ENCODE measurements at regions not wholly inside any gene's neighbourhood (a gene's known extent, or its start where the extent isn't known, plus 50 kb on each side); places are given as distances from the start of the nearest gene placed in this dataset.

DNA sequence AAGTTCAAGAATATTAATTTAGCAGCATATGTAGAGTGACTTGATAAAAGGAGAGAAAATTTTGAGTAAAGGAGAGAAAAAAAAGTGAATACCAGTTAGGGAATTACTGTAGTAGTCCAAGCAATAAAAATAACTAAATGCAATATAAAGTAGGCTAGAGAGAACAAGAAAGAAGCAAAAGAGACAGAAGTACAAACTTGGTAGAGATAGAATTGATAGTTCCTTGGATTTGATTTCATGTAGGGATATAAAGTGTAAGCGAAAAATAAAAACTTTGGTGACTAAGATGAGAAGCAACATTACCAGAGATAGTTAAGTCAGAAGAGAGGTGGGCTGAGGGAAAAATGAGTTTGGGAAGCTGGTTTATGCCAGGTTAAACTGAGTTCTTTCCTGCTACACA, 252.4 kb downstream of the SEC23A start:
- WGBS, 2 donors (ENCODE audit: low coverage in 1 of 2), result 95 to 100% methylated on average over 1 of the region's 1 CpG
- ATAC-seq, result no peak
- TF ChIP-seq CTCF (IDR thresholded peaks at IDR 0.05) (no peak), POLR2A (IDR thresholded peaks at IDR 0.05) (no peak), POLR2AphosphoS5 (IDR thresholded peaks at IDR 0.05) (no peak)

GRCh38 chr14:38848243-38848935, 254.6 kb downstream of the SEC23A start:
- H3K4me3 ChIP-seq, result no peak overlapping the region
- WGBS, 2 donors (ENCODE audit: low coverage in 1 of 2), result 34 to 47% methylated on average over 2 of the region's 2 CpGs
- no peaks in the 10 kb centered on the region for H3K27me3 ChIP-seq
- H3K4me1 ChIP-seq, result no peaks in the 10 kb centered on the region
- no peaks in the 10 kb centered on the region for H3K36me3 ChIP-seq
- H3K27ac ChIP-seq, result no peak overlapping the region
- no peaks in the 10 kb centered on the region for H3K9me3 ChIP-seq
- TF ChIP-seq POLR2A (IDR thresholded peaks at IDR 0.05) (no peak), CTCF (IDR thresholded peaks at IDR 0.05) (no peak), POLR2AphosphoS5 (IDR thresholded peaks at IDR 0.05) (no peak), EP300 (IDR thresholded peaks at IDR 0.05) (no peak)
- no peak for ATAC-seq

More for the DNA sequence above, 252.4 kb downstream of the SEC23A start:
- no peaks in the 10 kb centered on the region for H3K9me3 ChIP-seq
- H3K36me3 ChIP-seq, result no peaks in the 10 kb centered on the region
- H3K27ac ChIP-seq, result no peak overlapping the region
- no peak overlapping the region for H3K4me3 ChIP-seq
- H3K27me3 ChIP-seq, result no peaks in the 10 kb centered on the region
- no peaks in the 10 kb centered on the region for H3K4me1 ChIP-seq

DNA sequence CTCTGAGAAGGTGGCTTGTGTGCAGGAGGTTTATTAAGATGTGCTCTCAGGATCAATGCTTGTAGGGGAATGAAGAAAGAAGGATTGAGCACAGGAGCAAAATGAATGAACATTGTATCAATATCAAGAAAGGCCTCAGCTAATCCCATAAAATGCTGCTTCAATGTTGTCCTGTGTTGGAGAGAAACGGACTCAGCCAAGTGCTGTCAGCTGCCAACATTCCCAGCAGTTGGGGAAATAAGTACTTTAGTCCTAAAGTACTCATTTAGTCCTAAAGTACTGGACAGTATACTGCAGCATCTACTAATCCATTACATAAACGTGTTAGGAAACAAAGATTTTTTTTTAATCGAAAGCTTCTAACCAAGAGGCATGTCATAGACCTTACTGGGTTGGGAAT, 255.9 kb downstream of the SEC23A start:
- 48 to 59% methylated on average over 3 of the region's 3 CpGs for WGBS, 2 donors (ENCODE audit: low coverage in 1 of 2)
- H3K27ac ChIP-seq, result no peak overlapping the region
- no peaks in the 10 kb centered on the region for H3K9me3 ChIP-seq
- no peaks in the 10 kb centered on the region for H3K27me3 ChIP-seq
- H3K4me3 ChIP-seq, result no peak overlapping the region
- no peak for ATAC-seq
- H3K36me3 ChIP-seq, result no peaks in the 10 kb centered on the region
- H3K4me1 ChIP-seq, result no peaks in the 10 kb centered on the region
- TF ChIP-seq POLR2A (IDR thresholded peaks at IDR 0.05) (no peak), EP300 (IDR thresholded peaks at IDR 0.05) (no peak), POLR2AphosphoS5 (IDR thresholded peaks at IDR 0.05) (no peak), CTCF (IDR thresholded peaks at IDR 0.05) (no peak)

DNA sequence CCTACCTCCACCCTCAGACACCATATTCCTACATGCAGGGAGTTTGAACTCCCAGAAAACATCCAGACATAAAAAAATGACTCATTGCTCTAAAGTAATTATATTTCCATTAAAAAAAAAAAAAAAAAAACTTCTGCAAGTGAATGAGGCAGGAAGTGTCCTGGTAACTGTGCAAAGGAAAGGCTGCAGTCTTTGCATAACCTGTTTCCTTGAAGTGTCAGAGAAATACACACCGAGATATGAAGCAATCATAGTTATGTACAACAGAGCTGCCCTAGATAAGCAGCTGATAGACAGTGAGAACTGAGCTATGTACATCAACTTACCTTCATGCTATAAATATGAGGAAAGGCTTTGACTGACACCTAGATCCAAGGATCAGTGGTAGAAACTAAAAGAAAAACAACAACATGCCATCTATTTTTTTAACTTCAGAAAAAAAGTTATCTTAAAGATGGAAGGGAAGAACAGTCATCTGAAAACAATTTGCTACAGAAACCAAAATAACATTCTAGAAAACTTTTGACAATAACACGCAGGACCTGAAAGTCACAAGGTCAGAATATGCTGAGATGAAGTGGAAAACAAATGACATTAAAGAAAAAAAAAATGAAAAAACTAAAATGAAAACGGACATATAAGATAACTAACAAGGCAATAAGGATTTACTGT, 263.2 kb downstream of the SEC23A start:
- H3K4me1 ChIP-seq, result peaks cover 0 to 13% (median 0%) of the 10 kb centered on the region in 3 donors
- TF ChIP-seq POLR2A (IDR thresholded peaks at IDR 0.05) (no peak), POLR2AphosphoS5 (IDR thresholded peaks at IDR 0.05) (no peak), EP300 (IDR thresholded peaks at IDR 0.05) (no peak), CTCF (IDR thresholded peaks at IDR 0.05) (no peak)
- H3K27ac ChIP-seq, result no peak overlapping the region
- H3K27me3 ChIP-seq, result no peaks in the 10 kb centered on the region
- 31 to 32% methylated on average over 3 of the region's 3 CpGs for WGBS, 2 donors (ENCODE audit: low coverage in 1 of 2)
- H3K4me3 ChIP-seq, result no peak overlapping the region
- no peak for ATAC-seq
- no peaks in the 10 kb centered on the region for H3K9me3 ChIP-seq
- H3K36me3 ChIP-seq, result no peaks in the 10 kb centered on the region

- WGBS, 2 donors (ENCODE audit: low coverage in 1 of 2), result 77 to 88% methylated on average over 8 of the region's 8 CpGs
These were observed 264.1 kb downstream of the SEC23A start for GRCh38 chr14:38838979-38839323.

More at GRCh38 chr14:38838979-38839323, 264.1 kb downstream of the SEC23A start:
- no peak overlapping the region for H3K27ac ChIP-seq
- no peak overlapping the region for H3K4me3 ChIP-seq
- no peaks in the 10 kb centered on the region for H3K36me3 ChIP-seq
- TF ChIP-seq EP300 (IDR thresholded peaks at IDR 0.05) (no peak), POLR2A (IDR thresholded peaks at IDR 0.05) (no peak), CTCF (IDR thresholded peaks at IDR 0.05) (no peak), POLR2AphosphoS5 (IDR thresholded peaks at IDR 0.05) (no peak)
- no peak for ATAC-seq
- H3K9me3 ChIP-seq, result no peaks in the 10 kb centered on the region
- H3K4me1 ChIP-seq, result peaks cover 0 to 13% (median 0%) of the 10 kb centered on the region in 3 donors
- no peaks in the 10 kb centered on the region for H3K27me3 ChIP-seq

Measured in gastroesophageal sphincter (tissue), 4 donors.